Motor neuron (in vitro differentiated cells): ENCODE measurements at regions not wholly inside any gene's neighbourhood (a gene's known extent, or its start where the extent isn't known, plus 50 kb on each side); places are given as distances from the start of the nearest gene placed in this dataset.

ENCODE experiments used
- ATAC-seq, 8 experiments: fragments of 200-7000 bp; cut with Tn5 transposase; replicated peaks in 6 of 8; 2 replicates each; pipeline ENCODE4 v1.8.0; 2021; ENCODE audit warnings: mild to moderate bottlenecking in 8 of 8, moderate library complexity in 8 of 8
- H3K27ac ChIP-seq, 2 donors: fragments of 250-450 bp; sonication (Bioruptor Pico); 2 replicates each; pipeline ENCODE4 v1.9.0; 2021; ENCODE audit warnings: antibody characterized with exemption in 2 of 2, mild to moderate bottlenecking in 2 of 2, moderate library complexity in 1 of 2
- H3K4me1 ChIP-seq, 2 donors: fragments of 250-450 bp; sonication (Bioruptor Pico); replicated peaks in 1 of 2; 2 replicates each; pipeline ENCODE4 v1.6.1; 2021; ENCODE audit warnings: antibody characterized with exemption in 2 of 2, mild to moderate bottlenecking in 2 of 2, moderate library complexity in 1 of 2
- H3K4me3 ChIP-seq, 5 donors: fragments of 250-450 bp; sonication (Bioruptor Pico); 2 replicates each; pipeline ENCODE4 v1.9.0; 2021; ENCODE audit warnings: antibody characterized with exemption in 5 of 5, mild to moderate bottlenecking in 5 of 5, moderate library complexity in 4 of 5
- WGBS, 10 experiments: fragments of 450-650 bp; shearing (Covaris generic); methylation state at CpG; one replicate each; pipeline ENCODE4 v1.0.0; 2022; 5-methylcytosine and 5-hydroxymethylcytosine counted together
- in situ Hi-C, 9 experiments: fragments of 400-800 bp; cut with MboI; loops; one replicate each; pipeline ENCODE4 v1.15.0; 2021; ENCODE audit warnings: low sequenced_read_pairs in 9 of 9, low pct_unique_long_range_greater_than_20kb in 2 of 9; ENCODE audit not compliant: unreplicated experiment in 9 of 9

GRCh38 chr6:91509039-91509438, 922.2 kb upstream of the MAP3K7 start:
- Histone ChIP-seq H3K4me3 (no peak overlapping the region), H3K27ac (no peak overlapping the region), H3K4me1 (peaks cover 0 to 6% of the 10 kb centered on the region in 2 donors)
- ATAC-seq, result peak in 1 of 8 experiments; percentile 43
- WGBS, 10 experiments, result 0 to 100% (median 88%) methylated on average over 1 to 2 of the region's 2 CpGs; no CpG with 5 or more reads in 1 of the 10 experiments
- in situ Hi-C loops, result no loop called here

- 8 to 100% (median 58%) methylated on average over 2 to 5 of the region's 5 CpGs for WGBS, 10 experiments
- Histone ChIP-seq H3K4me1 (peaks cover 0 to 10% of the 10 kb centered on the region in 2 donors), H3K4me3 (no peak overlapping the region), H3K27ac (no peak overlapping the region)
- in situ Hi-C loops, result no loop called here
- no peak for ATAC-seq
Measured at GRCh38 chr6:91506509-91506908, 919.6 kb upstream of the MAP3K7 start.

DNA sequence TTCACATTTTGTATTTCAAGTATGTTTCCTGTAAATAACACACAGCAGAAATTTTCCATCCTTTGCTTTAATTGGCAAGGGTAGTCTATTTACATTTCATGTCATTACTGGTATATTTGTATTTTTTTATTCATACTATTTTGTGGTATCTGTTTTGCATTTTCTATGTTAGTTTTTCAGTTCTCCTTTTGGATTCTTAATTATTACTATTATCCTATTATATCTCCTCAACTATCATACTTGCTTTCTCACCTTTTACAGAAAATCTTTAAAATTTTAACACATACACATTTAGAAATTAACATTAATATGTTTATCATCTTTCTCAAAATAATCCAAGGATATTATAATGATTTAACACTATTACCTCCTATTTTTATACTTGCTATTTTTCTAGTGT, 918.3 kb upstream of the MAP3K7 start:
- no peak for ATAC-seq
- peaks cover 0 to 11% of the 10 kb centered on the region in 2 donors for H3K4me1 ChIP-seq
- in situ Hi-C loops, result no loop called here
- no peak overlapping the region for H3K4me3 ChIP-seq
- no peak overlapping the region for H3K27ac ChIP-seq

DNA sequence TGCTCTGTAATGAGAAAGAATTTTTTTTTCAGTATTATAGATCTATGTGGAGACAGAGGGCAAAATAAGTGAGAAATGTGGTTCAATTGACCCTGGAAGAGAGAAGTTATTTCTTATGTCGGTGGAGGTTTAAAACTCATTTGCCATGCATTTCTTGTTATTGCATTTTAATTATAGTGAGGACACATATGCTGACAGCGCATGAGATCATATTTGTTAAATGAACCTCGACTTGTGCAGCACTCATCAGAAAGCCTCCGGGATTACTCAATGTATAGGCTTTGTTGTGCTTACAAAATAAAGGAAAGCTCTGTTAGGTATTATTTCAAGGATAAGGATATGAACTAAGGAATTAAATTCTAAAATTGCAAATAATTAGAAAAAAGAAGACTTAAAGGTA, 915.1 kb upstream of the MAP3K7 start:
- in situ Hi-C loops, result no loop called here
- peaks cover 0 to 11% of the 10 kb centered on the region in 2 donors for H3K4me1 ChIP-seq
- no peak overlapping the region for H3K27ac ChIP-seq
- no peak overlapping the region for H3K4me3 ChIP-seq
- ATAC-seq, result peak in 5 of 8 experiments; percentile 56 to 96 (median 88)
- 7 to 84% (median 57%) methylated on average over 2 to 4 of the region's 4 CpGs for WGBS, 10 experiments

- Histone ChIP-seq H3K4me1 (peaks cover 0 to 11% of the 10 kb centered on the region in 2 donors), H3K27ac (no peak overlapping the region), H3K4me3 (no peak overlapping the region)
- in situ Hi-C loops, result no loop called here
- 0 to 100% (median 83%) methylated on average over 1 of the region's 1 CpG for WGBS, 10 experiments
- ATAC-seq, result no peak
Measured at GRCh38 chr6:91500689-91501303, 913.9 kb upstream of the MAP3K7 start.

- H3K27ac ChIP-seq, result no peak overlapping the region
- no peak for ATAC-seq
- H3K4me1 ChIP-seq, result peaks cover 0 to 11% of the 10 kb centered on the region in 2 donors
- 14 to 100% (median 33%) methylated on average over 1 of the region's 1 CpG; no CpG with 5 or more reads in 7 of the 10 experiments for WGBS, 10 experiments
- in situ Hi-C loops, result no loop called here
- H3K4me3 ChIP-seq, result no peak overlapping the region
Measured at GRCh38 chr6:91498576-91498975, 911.7 kb upstream of the MAP3K7 start.

DNA sequence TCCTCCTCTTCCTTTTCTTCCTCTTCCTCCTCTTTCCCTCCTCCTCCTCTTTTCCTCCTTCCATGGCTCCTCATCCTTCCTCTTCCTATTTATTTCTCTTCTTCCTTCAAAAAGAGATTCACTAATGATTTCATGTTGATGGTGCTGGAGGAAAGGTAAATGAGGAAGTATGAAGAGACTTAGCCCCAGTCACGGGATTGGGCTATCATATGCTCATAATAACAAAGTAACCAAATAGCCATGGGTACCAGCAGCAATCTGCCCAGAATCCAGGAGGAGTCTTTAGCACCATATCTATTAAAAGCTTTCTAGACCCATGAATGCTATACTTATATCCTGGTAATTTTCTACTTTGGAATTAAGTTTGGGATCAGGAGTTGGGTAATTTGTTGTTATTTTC, 910.9 kb upstream of the MAP3K7 start:
- no peak overlapping the region for H3K4me3 ChIP-seq
- no peak overlapping the region for H3K27ac ChIP-seq
- peaks cover 0 to 11% of the 10 kb centered on the region in 2 donors for H3K4me1 ChIP-seq
- 7 to 100% (median 93%) methylated on average over 1 of the region's 1 CpG; no CpG with 5 or more reads in 1 of the 10 experiments for WGBS, 10 experiments
- in situ Hi-C loops, result no loop called here
- ATAC-seq, result no peak

DNA sequence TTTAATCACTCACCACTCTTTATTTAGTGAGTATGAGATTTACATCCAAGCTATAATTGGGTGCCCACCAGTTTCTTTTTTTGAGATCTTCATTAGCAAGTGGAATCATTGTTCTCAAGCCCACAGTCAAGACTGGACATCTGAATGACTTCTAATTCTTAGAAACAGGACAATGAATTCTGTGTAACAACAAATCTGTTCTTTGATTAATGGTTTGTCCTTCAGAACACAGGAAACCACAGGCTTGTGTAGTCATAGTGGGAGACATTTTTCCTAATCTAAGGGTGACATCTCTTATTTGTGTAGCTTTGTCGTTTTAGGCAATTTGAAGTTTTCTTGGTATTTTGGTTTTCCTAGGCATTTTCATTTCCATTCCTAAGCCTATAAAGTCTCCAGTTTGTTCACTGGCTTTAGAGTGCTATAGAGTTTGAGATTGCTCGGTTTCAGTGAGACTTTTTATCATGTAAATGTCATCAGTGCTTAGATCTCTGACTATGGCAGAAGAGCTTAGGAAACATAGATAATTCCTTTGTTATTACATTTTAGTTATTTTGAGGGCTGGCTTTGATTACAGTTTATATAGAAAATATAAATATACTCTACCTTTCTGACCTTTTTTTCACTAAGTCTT, 903.9 kb upstream of the MAP3K7 start:
- in situ Hi-C loops, result no loop called here
- no peak overlapping the region for H3K4me3 ChIP-seq
- peaks cover 0 to 5% of the 10 kb centered on the region in 2 donors for H3K4me1 ChIP-seq
- no peak overlapping the region for H3K27ac ChIP-seq
- WGBS, 10 experiments, result 0 to 17% (median 2%) methylated on average over 1 to 2 of the region's 2 CpGs
- ATAC-seq, result peak in 5 of 8 experiments; percentile 75 to 91 (median 80)

DNA sequence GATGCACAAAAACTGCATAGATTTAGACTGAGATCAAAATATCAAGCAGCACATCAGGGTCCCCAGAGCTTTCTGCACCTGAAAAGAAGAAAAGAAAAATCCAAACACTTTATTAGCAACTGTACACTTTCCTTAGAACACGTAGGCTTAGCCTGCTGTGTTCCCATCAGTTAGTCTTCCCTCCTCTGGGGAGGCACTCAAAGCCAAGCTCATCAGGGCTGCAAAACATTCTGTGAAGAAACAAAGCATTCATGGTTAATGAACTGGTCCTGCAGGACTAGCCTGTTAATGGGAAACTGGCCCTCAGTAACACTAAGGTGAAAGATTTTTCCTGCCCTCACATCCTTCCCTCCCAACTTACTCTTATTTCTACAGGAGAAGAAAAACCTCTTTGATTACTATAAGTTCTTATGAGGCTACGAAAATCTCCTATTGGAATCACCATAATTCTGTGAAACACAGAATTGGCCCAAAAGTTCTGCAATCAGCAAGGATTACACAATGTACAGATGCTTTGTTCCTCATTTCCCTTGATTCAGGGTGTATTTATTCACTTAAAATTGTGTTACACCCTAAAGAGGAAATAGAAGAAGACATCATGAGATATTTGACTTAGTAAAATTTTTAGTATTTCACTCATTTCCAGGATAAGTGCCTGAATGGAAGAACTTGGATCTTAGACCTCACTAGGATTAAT, 901.0 kb upstream of the MAP3K7 start:
- no peak for ATAC-seq
- no peak overlapping the region for H3K4me3 ChIP-seq
- WGBS, 10 experiments, result 0 to 79% (median 33%) methylated on average over 1 to 2 of the region's 2 CpGs; no CpG with 5 or more reads in 1 of the 10 experiments
- no peak overlapping the region for H3K27ac ChIP-seq
- in situ Hi-C loops, result no loop called here
- H3K4me1 ChIP-seq, result peaks cover 0 to 5% of the 10 kb centered on the region in 2 donors

GRCh38 chr6:91486200-91486599, 899.3 kb upstream of the MAP3K7 start:
- ATAC-seq, result no peak
- peaks cover 0 to 5% of the 10 kb centered on the region in 2 donors for H3K4me1 ChIP-seq
- no peak overlapping the region for H3K27ac ChIP-seq
- H3K4me3 ChIP-seq, result no peak overlapping the region
- in situ Hi-C loops, result no loop called here
- WGBS, 10 experiments, result 0 to 100% (median 80%) methylated on average over 1 of the region's 1 CpG; no CpG with 5 or more reads in 3 of the 10 experiments

DNA sequence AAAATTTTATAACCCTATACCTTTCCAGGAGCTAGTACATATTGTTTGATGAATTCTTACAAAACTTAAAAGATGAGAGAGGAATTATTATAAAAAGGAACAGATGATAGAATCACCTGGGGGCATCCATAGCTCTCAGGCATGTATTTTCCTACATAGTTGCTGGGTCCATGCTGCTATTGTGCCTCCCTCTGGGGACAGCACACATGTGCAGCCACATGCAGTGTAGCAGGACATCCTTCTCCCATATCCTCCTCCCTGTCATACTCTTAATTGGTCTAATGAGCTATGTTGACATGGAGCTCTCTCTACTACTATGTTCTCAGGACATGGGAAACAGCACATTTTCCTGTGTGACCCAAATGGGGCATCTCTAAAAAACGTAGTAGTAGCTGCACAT, 898.2 kb upstream of the MAP3K7 start:
- ATAC-seq, result peak in 1 of 8 experiments; percentile 47
- Histone ChIP-seq H3K4me3 (no peak overlapping the region), H3K4me1 (peaks cover 0 to 3% of the 10 kb centered on the region in 2 donors), H3K27ac (no peak overlapping the region)
- WGBS, 10 experiments, result 0 to 100% (median 94%) methylated on average over 1 of the region's 1 CpG; no CpG with 5 or more reads in 4 of the 10 experiments
- in situ Hi-C loops, result no loop called here

DNA sequence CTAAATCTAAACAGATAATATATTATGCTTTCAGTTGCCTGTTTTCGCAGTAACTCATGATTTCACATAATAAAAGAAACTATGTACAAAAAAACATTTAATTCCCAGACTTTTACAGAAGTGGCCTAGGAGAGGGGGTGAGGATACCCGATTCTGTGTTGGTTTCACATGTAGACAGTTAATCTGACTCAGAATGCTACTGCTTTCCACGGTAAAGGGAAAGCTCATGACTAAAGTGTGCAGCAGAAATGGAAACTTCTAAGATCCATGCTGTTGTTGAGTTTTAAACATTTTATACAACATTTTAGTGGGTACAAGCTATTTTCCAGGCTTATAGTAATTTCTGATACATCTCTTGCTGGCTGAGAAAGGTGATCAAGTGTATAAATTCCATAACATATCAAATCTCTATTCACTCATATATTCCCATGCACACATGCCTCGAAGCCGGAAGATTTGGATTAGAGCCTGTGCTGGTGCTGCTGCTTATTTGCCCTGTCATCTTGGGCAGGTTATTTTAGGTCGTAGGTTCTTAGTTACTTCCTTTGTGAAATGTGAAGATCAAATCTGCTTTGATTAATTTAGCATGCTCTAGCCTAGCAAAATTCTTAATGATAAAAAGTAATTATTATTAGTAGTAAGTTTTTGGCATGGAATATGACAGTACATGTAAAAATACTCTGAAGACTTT, 896.7 kb upstream of the MAP3K7 start:
- Histone ChIP-seq H3K4me3 (no peak overlapping the region), H3K27ac (no peak overlapping the region), H3K4me1 (peaks cover 0 to 5% of the 10 kb centered on the region in 2 donors)
- in situ Hi-C loops, result no loop called here
- ATAC-seq, result no peak
- WGBS, 10 experiments, result 4 to 96% (median 71%) methylated on average over 2 to 6 of the region's 6 CpGs

DNA sequence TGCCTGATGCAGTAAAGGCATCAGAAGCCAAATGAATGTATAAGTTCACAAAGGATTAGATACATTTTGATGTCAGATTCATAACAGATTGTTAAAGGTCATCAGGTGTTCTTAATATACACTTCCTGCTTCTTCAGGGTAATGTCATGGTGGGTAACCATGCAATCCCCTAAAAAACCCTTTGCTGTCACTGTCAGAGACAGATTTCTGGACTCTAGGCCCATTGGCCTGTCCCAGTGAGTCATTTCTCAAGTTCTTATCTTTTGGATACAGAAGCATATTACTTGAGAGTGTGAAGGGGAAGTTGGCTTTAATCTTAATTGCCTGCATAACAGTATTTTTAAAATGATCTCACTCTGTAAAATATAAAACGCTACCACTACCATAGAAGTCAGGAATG, 895.6 kb upstream of the MAP3K7 start:
- ATAC-seq, result no peak
- in situ Hi-C loops, result no loop called here
- H3K4me3 ChIP-seq, result no peak overlapping the region
- H3K27ac ChIP-seq, result no peak overlapping the region
- peaks cover 0 to 5% of the 10 kb centered on the region in 2 donors for H3K4me1 ChIP-seq
- 0 to 100% (median 50%) methylated on average over 1 of the region's 1 CpG; no CpG with 5 or more reads in 1 of the 10 experiments for WGBS, 10 experiments
